K562 (cell line): ENCODE measurements at regions not wholly inside any gene's neighbourhood (a gene's known extent, or its start where the extent isn't known, plus 50 kb on each side); places are given as distances from the start of the nearest gene placed in this dataset.

Experiments used
- ATAC-seq: fragments of 200-7000 bp; cut with Tn5 transposase; 3 replicates; pipeline ENCODE4 v1.9.1; 2020; ENCODE audit warnings: moderate library complexity
- BruUV-seq: library from RNA; stranded (reverse); fragments of 400-500 nt; replicated peaks from 2 replicates; lab custom pipeline; 2021; lab: Mats Ljungman, UMichigan
- CTCF ChIA-PET: fragments of 300-600 bp; formaldehyde crosslinking; extraction: SDS; loops from one replicate; lab custom pipeline; 2021; ENCODE audit warnings: low intra/inter-chr PET ratio; lab: Yijun Ruan, JAX
- POLR2A ChIA-PET: fragments of 300-600, 350-650 bp; sonication (Branson Sonifier 250); formaldehyde crosslinking; extraction: SDS; loops from one replicate; lab custom pipeline; 2021; ENCODE audit warnings: antibody characterized with exemption, inconsistent platforms; lab: Yijun Ruan, JAX
- DNase-seq, 4 experiments: peaks; one replicate each; pipeline versions ENCODE4 v3.0.0 to v3.0.0-alpha.2; 2011 to 2018; ENCODE audit warnings: low spot score in 3 of 4, mixed read lengths in 3 of 4; ENCODE audit errors: extremely low read depth in 1 of 4
- FAIRE-seq: peaks from 2 replicates; lab custom pipeline; 2011; peaks lifted over from hg19 to GRCh38; lab: Jason Lieb, UNC
- H2AFZ ChIP-seq: 2 replicates; pipeline ENCODE4 v1.6.0; 2011; ENCODE audit warnings: low read depth, low read length, control low read depth, inconsistent platforms
- H3K27ac ChIP-seq: fragments of 200-600 bp; 3 replicates; pipeline ENCODE4 v1.8.0; 2011; ENCODE audit warnings: low read depth, mild to moderate bottlenecking, control low read depth, inconsistent platforms, low read length, moderate library complexity, mixed read lengths; ENCODE audit errors: extremely low read depth
- H3K27me3 ChIP-seq, 2 experiments: fragments of 300-600 bp in 1 of 2; 2 replicates in 1 of 2; 3 replicates in 1 of 2; pipeline versions ENCODE4 v1.6.0 to v1.8.0; 2011; ENCODE audit warnings: inconsistent platforms in 2 of 2, low read length in 2 of 2, mild to moderate bottlenecking in 1 of 2, mixed read lengths in 1 of 2, moderate library complexity in 1 of 2; ENCODE audit not compliant: control insufficient read depth in 2 of 2, insufficient read depth in 2 of 2
- H3K36me3 ChIP-seq: fragments of 300-600 bp; 3 replicates; pipeline ENCODE4 v1.8.0; 2011; ENCODE audit warnings: mild to moderate bottlenecking, low read length, inconsistent platforms; ENCODE audit not compliant: control insufficient read depth, insufficient read depth
- H3K4me1 ChIP-seq, 2 experiments: fragments of 200-600 bp in 1 of 2; replicated peaks in 1 of 2; 2 replicates in 1 of 2; 3 replicates in 1 of 2; pipeline versions ENCODE4 v1.5.1 to v1.8.0; 2011; ENCODE audit warnings: inconsistent platforms in 2 of 2, low read length in 2 of 2, mild to moderate bottlenecking in 1 of 2, mixed read lengths in 1 of 2, moderate library complexity in 1 of 2; ENCODE audit not compliant: control insufficient read depth in 2 of 2, insufficient read depth in 2 of 2
- H3K4me2 ChIP-seq: 2 replicates; pipeline ENCODE4 v1.6.1; 2011; ENCODE audit warnings: low read length, control low read depth, inconsistent platforms, mixed read lengths; ENCODE audit not compliant: insufficient read depth
- H3K4me3 ChIP-seq: fragments of 200-600 bp; sonication (generic), shearing (Covaris generic); 2 replicates; pipeline ENCODE4 v1.5.1; 2016; ENCODE audit warnings: control low read depth, inconsistent platforms
- H3K79me2 ChIP-seq: fragments of 200-600 bp; 3 replicates; pipeline ENCODE4 v1.8.0; 2011; ENCODE audit warnings: low read length, inconsistent platforms; ENCODE audit not compliant: control insufficient read depth, insufficient read depth
- H3K9ac ChIP-seq, 2 experiments: 2 replicates each; pipeline versions ENCODE4 v1.6.0 to v1.6.1; 2011; ENCODE audit warnings: low read depth in 2 of 2, low read length in 2 of 2, control low read depth in 1 of 2, inconsistent platforms in 1 of 2, mild to moderate bottlenecking in 1 of 2, mixed read lengths in 1 of 2; ENCODE audit not compliant: insufficient read depth in 1 of 2
- H3K9me1 ChIP-seq: one replicate; pipeline ENCODE4 v1.6.0; 2011; ENCODE audit warnings: inconsistent platforms, mild to moderate bottlenecking, low read length, moderate library complexity; ENCODE audit not compliant: control insufficient read depth, insufficient read depth
- H3K9me3 ChIP-seq: replicated peaks from 2 replicates; pipeline ENCODE4 v1.5.1; 2011; ENCODE audit warnings: low read depth, low read length, inconsistent platforms; ENCODE audit not compliant: control insufficient read depth, insufficient read depth
- H4K20me1 ChIP-seq: replicated peaks from 2 replicates; pipeline ENCODE4 v1.6.1; 2011; ENCODE audit warnings: low read length, inconsistent platforms, mixed read lengths; ENCODE audit not compliant: control insufficient read depth, insufficient read depth
- DACH1 ChIP-seq: fragments of 450-650 bp; IDR thresholded peaks from 2 replicates; pipeline ENCODE4 v1.6.1; 2018; ENCODE audit not compliant: partially characterized antibody
- ZBTB5 ChIP-seq: fragments of 450-650 bp; IDR thresholded peaks from 2 replicates; pipeline ENCODE4 v1.6.1; 2017; ENCODE audit warnings: antibody characterized with exemption
- ZC3H4 ChIP-seq: sonication (generic); formaldehyde crosslinking; IDR thresholded peaks from 2 replicates; pipeline ENCODE4 v1.9.0; 2021; ENCODE audit warnings: missing genetic modification reagents, borderline replicate concordance
- WGBS: fragments of 100-300 bp; shearing (Covaris generic); methylation state at CpG from one replicate; pipeline ENCODE4 v1.1.6; 2016; ENCODE audit warnings: low coverage, mixed read lengths; ENCODE audit not compliant: insufficient coverage; ENCODE audit errors: missing lambda C conversion rate; 5-methylcytosine and 5-hydroxymethylcytosine counted together
- in situ Hi-C: fragments of 300-500 bp; cut with MboI; formaldehyde crosslinking; loops from 4 replicates; pipeline ENCODE4 v1.15.0; 2018; ENCODE audit warnings: inconsistent platforms, mixed read lengths
- intact Hi-C: fragments of 100-400 bp; cut with micrococcal nuclease; formaldehyde crosslinking; loops from 2 replicates; pipeline ENCODE4 v1.14.2; 2022

- no peak for TF ChIP-seq ZBTB5
These were observed 746.2 kb upstream of the POM121L12 start (continued) for GRCh38 chr7:52289247-52289646.

- no peak for TF ChIP-seq ZC3H4
- TF ChIP-seq DACH1: peak; percentile 72
- in situ Hi-C loops (no loop called here), intact Hi-C loops (no loop called here)
- 0% methylated on average over 1 of the region's 1 CpG for WGBS
- Histone ChIP-seq H3K79me2 (no peaks in the 10 kb centered on the region), H3K27ac (no peak overlapping the region), H3K9me1 (no peaks in the 10 kb centered on the region), H3K4me2 (no peak overlapping the region), H3K9ac (no peak overlapping the region), H3K27me3 (no peaks in the 10 kb centered on the region), H3K9me3 (no peaks in the 10 kb centered on the region), H3K4me3 (no peak overlapping the region), H2AFZ (no peak overlapping the region), H3K36me3 (no peaks in the 10 kb centered on the region), H4K20me1 (no peaks in the 10 kb centered on the region), H3K4me1 (no peaks in the 10 kb centered on the region)
- BruUV-seq: no TSS peak
- DNase-seq: no peak
- ChIA-PET POLR2A (no interaction called here), CTCF (no interaction called here)
- no peak for FAIRE-seq
- no peak for ATAC-seq
These were observed 747.7 kb upstream of the POM121L12 start for GRCh38 chr7:52287698-52288097.
